ENCODE measurements at regions not wholly inside any gene's neighbourhood (a gene's known extent, or its start where the extent isn't known, plus 50 kb on each side); places are given as distances from the start of the nearest gene placed in this dataset.
A peak's percentile ranks its signal among the peaks of the same experiment; 100 is the strongest.

DNA sequence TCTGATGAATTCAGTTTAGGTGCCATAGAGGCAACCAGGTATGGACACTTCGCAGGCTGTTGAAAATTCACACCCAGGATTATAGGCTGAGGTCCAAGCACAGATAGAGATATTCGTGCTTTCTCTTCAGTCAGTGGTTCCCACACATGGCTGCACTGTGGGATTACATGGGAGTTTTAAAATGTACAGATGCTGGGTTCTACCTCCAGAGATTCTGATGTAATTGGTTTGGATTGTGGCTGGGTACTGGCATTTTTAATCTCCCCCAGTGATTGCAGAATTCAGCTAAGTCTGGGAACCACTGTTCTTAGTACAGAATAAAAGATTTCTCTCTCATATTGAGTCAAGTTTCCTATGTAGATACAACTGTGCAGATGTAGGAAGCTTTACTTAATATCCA, 91.6 kb downstream of the FOXB1 start:
- DNase-seq, result no peak

- DNase-seq, result no peak
Observed at GRCh38 chr15:60096157-60096556, 92.0 kb downstream of the FOXB1 start.

DNA sequence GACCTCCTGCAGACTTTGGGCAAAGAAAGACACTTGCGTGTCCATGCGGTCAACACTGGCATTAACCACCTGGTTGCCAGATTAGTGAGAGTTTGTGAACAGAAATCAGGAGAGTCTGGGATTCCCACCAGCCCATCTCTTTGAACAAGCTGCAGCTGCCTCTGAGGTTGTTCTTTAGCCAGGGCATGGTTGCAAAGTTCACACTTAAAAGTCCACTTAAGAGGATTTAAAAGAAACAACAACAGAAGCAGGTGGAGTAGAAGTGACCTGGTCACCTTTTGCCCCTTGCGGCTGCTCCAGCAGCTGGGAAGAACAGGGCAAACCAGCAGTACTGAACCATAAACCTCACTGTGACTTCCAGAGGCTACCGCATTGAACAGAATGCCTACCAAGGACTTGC, 97.3 kb downstream of the FOXB1 start:
- no peak for DNase-seq

DNA sequence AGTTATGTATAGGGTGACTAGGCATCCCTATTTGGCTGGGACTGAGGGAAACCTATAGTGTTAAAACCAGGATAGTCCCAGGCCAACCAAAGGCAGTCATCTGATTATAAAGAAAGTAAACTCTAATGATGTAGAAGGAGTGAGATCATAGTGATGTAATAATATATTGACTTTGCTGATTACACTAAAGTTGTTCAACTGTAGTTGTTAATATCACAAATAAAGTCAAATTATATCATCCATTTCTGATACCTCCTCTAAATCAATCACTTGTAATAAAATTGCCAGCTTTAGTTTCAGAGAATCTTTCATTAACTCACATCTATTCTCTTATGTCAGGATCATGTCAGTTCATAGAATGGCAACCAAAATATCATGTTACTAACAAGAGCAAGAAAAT, 98.6 kb downstream of the FOXB1 start:
- DNase-seq, result no peak

DNA sequence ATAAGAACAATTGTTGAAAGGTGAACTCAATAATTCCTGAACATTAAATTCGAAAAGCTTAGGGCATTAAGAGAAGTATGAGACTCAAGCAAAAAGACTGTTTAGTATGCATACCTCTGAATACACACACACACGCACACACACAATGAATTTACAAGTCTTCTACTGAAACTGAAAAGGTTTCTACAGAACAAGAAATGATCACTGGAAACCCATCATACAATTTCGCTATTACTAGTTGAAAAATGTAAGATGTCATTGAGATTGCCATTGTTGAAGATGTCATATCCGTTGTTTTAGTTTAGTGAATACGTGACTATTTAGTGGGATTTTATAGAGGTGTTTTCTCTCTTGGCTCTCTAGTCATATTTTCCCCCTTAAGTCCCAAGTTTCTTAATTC, 106.8 kb downstream of the FOXB1 start:
- peak in 1 of 5 experiments; percentile 89 for DNase-seq

DNA sequence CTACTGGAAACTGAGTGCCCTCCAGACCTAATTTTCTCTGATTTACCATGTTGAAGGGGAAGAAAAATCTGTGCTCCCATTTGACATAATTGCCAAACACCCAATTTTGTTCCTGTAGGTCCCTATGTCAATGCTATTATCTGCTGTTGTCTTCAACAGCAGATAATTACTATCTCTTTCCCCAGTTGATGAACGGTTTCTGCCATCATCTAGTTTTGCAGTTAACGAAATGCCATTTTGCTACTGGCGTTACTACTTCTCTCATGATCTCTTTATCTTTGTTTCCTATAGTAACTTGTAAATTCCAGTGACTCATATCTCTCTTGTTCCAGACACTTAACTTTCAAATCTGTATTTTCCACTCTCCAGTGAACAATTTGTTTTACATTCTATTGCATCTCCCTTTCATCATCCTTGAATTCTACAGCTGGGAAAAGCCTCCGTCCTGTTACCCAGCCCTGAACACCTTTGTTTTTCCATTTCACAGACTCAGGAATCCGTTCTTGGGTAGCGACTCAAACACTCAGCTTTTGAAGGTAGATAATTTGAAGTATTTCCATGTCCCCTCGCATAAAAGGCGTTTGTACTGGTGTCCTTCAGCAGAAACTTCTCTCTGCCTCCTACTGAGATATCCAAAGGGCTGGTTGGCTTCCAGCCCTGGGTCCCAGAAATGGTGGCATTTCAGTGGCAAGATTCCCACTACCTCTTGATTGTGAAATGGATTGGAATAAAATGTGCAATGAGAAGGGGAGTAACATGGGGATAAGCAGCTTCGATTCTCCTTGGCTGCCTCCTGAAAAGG, 111.7 kb downstream of the FOXB1 start:
- peak in 1 of 5 experiments; percentile 43 for DNase-seq

- no peak for DNase-seq
Observed at GRCh38 chr15:60116456-60117089, 112.5 kb downstream of the FOXB1 start.

- DNase-seq, result no peak
Observed at GRCh38 chr15:60118146-60118545, 114.0 kb downstream of the FOXB1 start.

DNA sequence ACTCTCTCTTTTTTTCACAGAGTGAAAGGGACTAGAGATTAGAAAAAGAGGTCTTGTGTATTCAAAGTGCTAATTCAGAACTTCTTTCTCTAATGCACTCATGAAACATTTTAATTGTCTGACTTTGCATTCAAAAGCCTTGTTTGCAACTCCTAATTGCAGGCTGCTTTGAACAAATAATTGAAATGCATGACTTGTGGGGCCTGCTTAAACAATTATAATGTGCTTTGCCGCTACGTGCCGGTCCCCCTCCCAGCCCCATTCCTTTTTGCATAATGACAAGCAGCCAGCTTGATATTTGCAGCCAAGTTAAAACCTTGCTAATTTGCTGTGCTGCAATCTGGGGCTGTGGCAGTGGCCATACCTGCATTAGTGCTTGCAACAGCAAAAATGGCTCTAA, 114.5 kb downstream of the FOXB1 start:
- no peak for DNase-seq

- no peak for DNase-seq
Observed at GRCh38 chr15:60119101-60119500, 115.0 kb downstream of the FOXB1 start.

DNA sequence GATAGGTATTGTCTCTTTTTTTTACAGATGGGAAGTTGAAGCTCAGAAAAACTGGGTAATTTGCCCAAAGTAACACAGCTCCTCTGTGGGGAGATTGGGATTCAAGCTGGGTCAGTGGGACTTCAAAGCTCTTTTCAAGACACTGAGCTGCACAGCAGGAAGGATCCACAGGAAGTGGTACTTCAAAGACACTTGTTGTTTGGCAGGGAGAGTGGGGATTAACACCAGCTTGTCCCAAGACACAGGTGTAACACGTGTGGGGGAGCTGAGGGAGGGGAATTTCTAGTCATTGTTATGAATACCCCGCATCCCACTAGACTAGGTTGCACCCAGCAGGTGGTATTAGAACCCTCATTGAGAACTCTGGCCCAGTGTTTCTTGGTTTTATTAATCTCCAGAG, 116.0 kb downstream of the FOXB1 start:
- no peak for DNase-seq

- DNase-seq, result peak in 2 of 5 experiments; percentile 30 to 87
Observed at GRCh38 chr15:60121845-60122244, 117.7 kb downstream of the FOXB1 start.

DNA sequence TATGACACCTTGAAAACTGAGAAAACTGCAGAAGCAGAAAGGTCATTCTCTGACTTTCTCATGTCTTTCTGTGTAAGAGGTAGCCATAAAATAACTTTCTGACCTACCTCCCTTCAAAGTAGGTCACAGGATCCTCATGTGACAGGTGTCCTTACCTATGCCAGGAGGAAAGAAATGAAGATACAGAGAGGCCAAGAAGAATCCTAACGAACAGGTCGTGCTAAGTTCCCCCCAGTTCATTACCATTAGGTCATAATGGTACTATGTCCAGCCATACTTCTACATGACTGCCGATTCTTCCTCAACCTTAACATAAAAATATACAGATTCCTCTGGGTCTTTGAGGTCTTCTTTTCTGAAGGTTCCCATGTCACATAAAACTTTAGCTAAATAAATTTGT, 118.6 kb downstream of the FOXB1 start:
- no peak for DNase-seq

DNA sequence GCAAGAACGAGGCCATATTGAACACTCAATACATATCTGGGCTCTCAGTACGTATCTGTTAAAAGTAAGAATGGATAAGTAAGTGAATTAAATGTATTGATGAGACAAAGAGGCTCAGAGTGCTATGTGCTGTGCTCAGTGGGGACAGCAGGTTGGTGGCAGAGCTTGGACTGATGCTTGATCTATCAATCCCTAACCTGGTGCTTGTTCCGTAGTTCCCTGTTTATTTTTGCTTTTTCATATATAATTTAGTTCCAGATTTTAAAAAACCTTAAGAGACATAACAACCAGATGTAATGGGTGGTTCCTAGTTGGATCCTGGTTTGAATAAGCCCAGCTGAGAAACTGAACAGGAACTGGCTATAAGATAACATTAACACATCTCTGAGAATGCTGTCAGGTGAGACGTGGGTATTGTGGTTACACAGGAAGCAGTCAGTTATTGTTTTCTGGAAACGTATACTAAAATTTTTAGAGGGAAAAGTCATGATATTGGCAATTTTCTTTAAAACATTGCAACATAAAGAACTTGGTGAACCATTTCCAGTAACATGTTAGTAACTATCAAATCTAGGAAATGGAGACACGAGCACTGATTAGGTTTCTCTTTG, 120.5 kb downstream of the FOXB1 start:
- DNase-seq, result peak in 1 of 5 experiments; percentile 67

DNA sequence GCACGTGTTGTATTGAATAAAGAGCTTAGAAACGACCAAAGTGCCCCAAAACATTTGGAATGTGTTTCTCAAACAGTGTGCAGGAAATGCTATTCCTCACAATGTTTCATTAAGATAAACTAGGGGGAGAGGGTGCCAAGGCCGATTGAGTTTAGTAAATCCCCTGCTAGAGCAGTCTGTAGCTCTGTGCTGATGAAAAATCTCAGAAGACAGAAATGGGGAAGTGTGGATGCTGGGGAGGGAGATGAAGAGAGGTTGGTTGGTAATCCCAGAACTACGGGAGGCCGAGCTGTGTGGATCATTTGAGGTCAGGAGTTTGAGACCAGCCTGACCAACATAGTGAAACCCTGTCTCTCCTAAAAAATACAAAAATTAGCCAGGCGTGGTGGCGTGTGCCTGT, 121.2 kb downstream of the FOXB1 start:
- DNase-seq, result no peak

GRCh38 chr15:60126200-60126599, 122.1 kb downstream of the FOXB1 start:
- peak in 1 of 5 experiments; percentile 34 for DNase-seq

DNA sequence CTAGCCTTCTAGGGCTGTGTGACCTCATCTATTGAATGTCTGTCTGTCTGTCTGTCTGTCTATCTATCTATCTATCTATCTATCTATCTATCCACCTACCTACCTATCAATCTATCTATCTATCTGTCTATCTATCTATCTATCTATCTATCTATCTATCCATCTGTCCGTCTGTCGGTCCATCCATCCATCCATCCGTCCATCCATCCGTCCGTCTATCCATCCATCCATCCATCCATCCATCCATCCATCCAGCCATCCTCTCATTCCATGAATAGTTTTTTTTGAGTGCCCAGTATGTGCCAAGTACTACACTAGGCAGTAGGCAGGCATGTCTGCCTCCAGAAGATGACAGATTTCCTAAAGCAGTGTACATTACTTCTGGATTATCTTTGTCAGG, 122.5 kb downstream of the FOXB1 start:
- no peak for DNase-seq

DNA sequence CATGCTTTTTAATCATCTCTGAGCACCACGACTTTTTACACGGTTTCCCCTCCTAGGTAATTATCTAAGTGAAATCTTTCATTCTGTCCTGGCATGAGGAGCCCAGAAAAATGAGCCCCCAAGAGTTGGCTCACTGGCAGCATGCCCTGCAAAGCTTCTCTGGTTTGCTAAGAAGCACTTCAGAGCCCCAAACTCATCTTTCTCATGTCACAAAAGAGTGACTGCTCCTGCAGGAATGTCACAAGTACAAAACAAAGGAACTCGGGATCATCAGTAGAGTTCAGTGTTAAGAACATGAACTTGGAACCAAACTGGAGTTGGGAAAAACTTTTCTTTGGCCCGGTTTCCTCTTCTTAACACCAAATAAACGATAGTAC, 123.9 kb downstream of the FOXB1 start:
- no peak for DNase-seq

GRCh38 chr15:60128710-60129109, 124.6 kb downstream of the FOXB1 start:
- DNase-seq, result no peak

DNA sequence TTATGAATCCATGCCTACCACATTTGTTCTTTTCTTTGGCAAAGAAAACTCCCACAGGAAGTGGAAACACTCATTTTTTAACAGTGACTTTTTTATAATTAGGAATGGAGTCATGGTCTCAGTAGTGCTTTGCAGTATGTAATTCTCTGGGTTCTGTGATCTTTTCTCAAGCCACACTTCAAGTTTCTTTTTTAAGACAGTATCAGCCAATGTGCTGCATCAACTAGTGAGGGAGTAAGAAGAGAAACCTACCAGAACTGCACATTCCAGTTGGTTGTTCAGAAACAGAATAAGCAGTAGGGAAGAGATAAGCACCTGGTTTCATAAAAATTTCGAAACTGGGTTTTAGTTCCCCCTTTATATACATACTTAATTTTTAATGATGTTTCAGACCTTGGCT, 126.3 kb downstream of the FOXB1 start:
- DNase-seq, result no peak

DNA sequence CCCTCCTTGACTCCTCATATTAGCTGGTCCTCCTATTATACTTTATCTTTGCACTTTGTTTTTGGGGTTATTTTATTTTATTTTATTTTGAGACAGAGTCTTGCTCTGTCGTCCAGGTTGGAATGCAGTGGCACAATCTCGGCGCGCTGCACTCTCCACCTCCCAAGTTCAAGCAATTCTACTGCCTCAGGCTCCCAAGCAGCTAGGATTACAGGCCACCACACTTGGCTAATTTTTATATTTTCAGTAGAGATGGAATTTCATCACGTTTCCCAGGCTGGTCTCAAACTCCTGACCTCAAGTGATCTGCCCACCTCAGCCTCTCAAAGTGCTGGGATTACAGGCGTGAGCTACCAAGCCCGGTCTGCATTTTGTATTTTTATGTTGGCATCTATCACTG, 126.7 kb downstream of the FOXB1 start:
- no peak for DNase-seq

GRCh38 chr15:60134609-60135008, 130.5 kb downstream of the FOXB1 start:
- peak in 1 of 5 experiments; percentile 62 for DNase-seq

GRCh38 chr15:60135961-60136360, 131.8 kb downstream of the FOXB1 start:
- no peak for DNase-seq

All from T-helper 2 cell (primary cell).